Naive thymus-derived CD4-positive, alpha-beta T cell (primary cell): ENCODE measurements at regions not wholly inside any gene's neighbourhood (a gene's known extent, or its start where the extent isn't known, plus 50 kb on each side); places are given as distances from the start of the nearest gene placed in this dataset.

Experiments used
- ATAC-seq: fragments of 150-1000 bp; cut with Tn5 transposase; 2 replicates; pipeline ENCODE4 v1.10.0; 2021; ENCODE audit warnings: mild to moderate bottlenecking, moderate library complexity
- CTCF ChIA-PET: fragments of 350-600 bp; sonication (Branson Sonifier 250); formaldehyde crosslinking; loops from one replicate; lab custom pipeline; 2021; ENCODE audit warnings: antibody characterized with exemption; lab: Charles Lee
- POLR2A ChIA-PET: fragments of 350-600 bp; sonication (Branson Sonifier 250); formaldehyde crosslinking; loops from one replicate; lab custom pipeline; 2021; ENCODE audit warnings: antibody characterized with exemption, inconsistent platforms; lab: Charles Lee
- DNase-seq, 9 donors: peaks; one replicate each; pipeline versions ENCODE4 v3.0.0 to v3.0.0-alpha.2; 2020 to 2022; ENCODE audit warnings: mixed read lengths in 1 of 9
- H3K27ac ChIP-seq: one replicate; pipeline ENCODE4 v1.7.0; 2013; ENCODE audit warnings: mild to moderate bottlenecking, low read depth, low read length, moderate library complexity
- H3K27me3 ChIP-seq, 2 donors: one replicate each; pipeline ENCODE4 v1.7.0; 2013; ENCODE audit warnings: low read length in 2 of 2, mild to moderate bottlenecking in 2 of 2, moderate library complexity in 2 of 2; ENCODE audit not compliant: control insufficient read depth in 2 of 2, insufficient read depth in 2 of 2
- H3K36me3 ChIP-seq, 3 experiments: 1 replicate in 2 of 3; 2 replicates in 1 of 3; pipeline ENCODE4 v1.7.0; 2013; ENCODE audit warnings: low read length in 3 of 3, mild to moderate bottlenecking in 3 of 3, moderate library complexity in 1 of 3; ENCODE audit not compliant: insufficient read depth in 3 of 3, control insufficient read depth in 2 of 3
- H3K4me1 ChIP-seq, 2 donors: one replicate each; pipeline ENCODE4 v1.7.0; 2013; ENCODE audit warnings: low read length in 2 of 2, mild to moderate bottlenecking in 2 of 2, moderate library complexity in 1 of 2; ENCODE audit not compliant: control insufficient read depth in 2 of 2, insufficient read depth in 2 of 2
- H3K4me3 ChIP-seq: 2 replicates; pipeline ENCODE4 v1.7.0; 2013; ENCODE audit warnings: mild to moderate bottlenecking, low read length
- H3K9me3 ChIP-seq, 3 experiments: 1 replicate in 2 of 3; 2 replicates in 1 of 3; pipeline ENCODE4 v1.7.0; 2013; ENCODE audit warnings: low read length in 3 of 3; ENCODE audit not compliant: control insufficient read depth in 2 of 3
- H3K27ac Mint-ChIP-seq, 9 donors: one replicate each; pipeline ENCODE4 v1.8.0; 2020 to 2022; ENCODE audit warnings: mixed read lengths in 9 of 9, mild to moderate bottlenecking in 8 of 9, moderate library complexity in 5 of 9, inconsistent platforms in 2 of 9
- H3K27me3 Mint-ChIP-seq, 5 donors: one replicate each; pipeline ENCODE4 v1.8.0; 2021 to 2022; ENCODE audit warnings: mixed read lengths in 5 of 5, mild to moderate bottlenecking in 1 of 5
- H3K36me3 Mint-ChIP-seq, 5 donors: one replicate each; pipeline ENCODE4 v1.8.0; 2020 to 2022; ENCODE audit warnings: mixed read lengths in 5 of 5, mild to moderate bottlenecking in 3 of 5, inconsistent platforms in 1 of 5
- H3K4me1 Mint-ChIP-seq, 7 donors: one replicate each; pipeline ENCODE4 v1.8.0; 2020 to 2022; ENCODE audit warnings: mixed read lengths in 7 of 7, mild to moderate bottlenecking in 3 of 7, inconsistent platforms in 1 of 7
- H3K4me3 Mint-ChIP-seq, 10 donors: one replicate each; pipeline ENCODE4 v1.8.0; 2020 to 2022; ENCODE audit warnings: mild to moderate bottlenecking in 10 of 10, mixed read lengths in 10 of 10, moderate library complexity in 6 of 10, inconsistent platforms in 2 of 10
- H3K9me3 Mint-ChIP-seq, 11 donors: one replicate each; pipeline ENCODE4 v1.8.0; 2020 to 2022; ENCODE audit warnings: mixed read lengths in 11 of 11, mild to moderate bottlenecking in 4 of 11, inconsistent platforms in 1 of 11, moderate library complexity in 1 of 11
- intact Hi-C, 2 donors: fragments of 100-400 bp; cut with micrococcal nuclease; formaldehyde crosslinking; loops; one replicate each; pipeline ENCODE4 v1.15.1; 2023

DNA sequence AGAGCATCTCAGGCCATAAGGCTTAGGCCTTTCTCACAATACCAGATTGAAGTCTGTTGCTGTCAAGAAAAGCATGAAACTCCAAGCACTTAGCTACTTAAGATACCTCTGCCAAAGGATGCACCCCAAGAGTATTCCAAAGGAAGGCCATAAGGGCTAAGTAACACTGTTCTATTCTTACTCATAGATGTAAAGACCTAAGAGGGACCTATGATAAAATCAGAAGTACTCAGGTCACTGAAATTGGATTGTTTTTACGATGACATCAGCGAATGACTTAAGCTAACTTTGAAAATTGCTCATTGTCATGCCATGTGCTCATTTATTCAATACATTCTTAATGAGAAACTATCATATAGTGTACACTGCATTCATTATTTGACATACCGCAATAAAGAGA, 172.8 kb downstream of the KCNA4 start:
- no peak for DNase-seq
- Mint-ChIP-seq H3K27me3 (no peaks in the 10 kb centered on the region), H3K4me3 (no peak overlapping the region), H3K9me3 (peaks cover 0 to 21% (median 3%) of the 10 kb centered on the region in 11 donors), H3K4me1 (no peaks in the 10 kb centered on the region), H3K27ac (no peak overlapping the region), H3K36me3 (no peaks in the 10 kb centered on the region)
- intact Hi-C loops: no loop called here
- H3K4me1 ChIP-seq: no peaks in the 10 kb centered on the region
- H3K27ac ChIP-seq: no peak overlapping the region
- H3K9me3 ChIP-seq: no peaks in the 10 kb centered on the region
- H3K4me3 ChIP-seq: no peak overlapping the region
- POLR2A ChIA-PET: no interaction called here
- no peak for ATAC-seq
- H3K27me3 ChIP-seq: no peaks in the 10 kb centered on the region
- CTCF ChIA-PET: no interaction called here
- H3K36me3 ChIP-seq: no peaks in the 10 kb centered on the region

- no peak overlapping the region for H3K4me3 ChIP-seq
- intact Hi-C loops: no loop called here
- Mint-ChIP-seq H3K4me1 (no peaks in the 10 kb centered on the region), H3K27me3 (no peaks in the 10 kb centered on the region), H3K36me3 (no peaks in the 10 kb centered on the region), H3K27ac (no peak overlapping the region), H3K4me3 (no peak overlapping the region), H3K9me3 (peaks cover 0 to 13% (median 2%) of the 10 kb centered on the region in 11 donors)
- H3K27ac ChIP-seq: no peak overlapping the region
- no peak for DNase-seq
- no peaks in the 10 kb centered on the region for H3K27me3 ChIP-seq
- no peaks in the 10 kb centered on the region for H3K36me3 ChIP-seq
- H3K9me3 ChIP-seq: no peaks in the 10 kb centered on the region
- ChIA-PET POLR2A (no interaction called here), CTCF (no interaction called here)
- no peak for ATAC-seq
- no peaks in the 10 kb centered on the region for H3K4me1 ChIP-seq
Observed at GRCh38 chr11:29842061-29842460, 174.8 kb downstream of the KCNA4 start.

GRCh38 chr11:29826878-29827277, 190.0 kb downstream of the KCNA4 start:
- POLR2A ChIA-PET: no interaction called here
- CTCF ChIA-PET: no interaction called here
- Histone ChIP-seq H3K27me3 (no peaks in the 10 kb centered on the region), H3K27ac (no peak overlapping the region), H3K4me3 (no peak overlapping the region), H3K4me1 (no peaks in the 10 kb centered on the region), H3K9me3 (no peaks in the 10 kb centered on the region), H3K36me3 (no peaks in the 10 kb centered on the region)
- peaks cover 0 to 5% (median 0%) of the 10 kb centered on the region in 7 donors for H3K4me1 Mint-ChIP-seq
- H3K9me3 Mint-ChIP-seq: peaks cover 4 to 27% (median 10%) of the 10 kb centered on the region in 11 donors
- no peak overlapping the region for H3K27ac Mint-ChIP-seq
- H3K4me3 Mint-ChIP-seq: no peak overlapping the region
- ATAC-seq (no peak), DNase-seq (no peak)
- intact Hi-C loops: no loop called here
- H3K27me3 Mint-ChIP-seq: no peaks in the 10 kb centered on the region
- H3K36me3 Mint-ChIP-seq: peaks cover 0 to 9% (median 0%) of the 10 kb centered on the region in 5 donors

DNA sequence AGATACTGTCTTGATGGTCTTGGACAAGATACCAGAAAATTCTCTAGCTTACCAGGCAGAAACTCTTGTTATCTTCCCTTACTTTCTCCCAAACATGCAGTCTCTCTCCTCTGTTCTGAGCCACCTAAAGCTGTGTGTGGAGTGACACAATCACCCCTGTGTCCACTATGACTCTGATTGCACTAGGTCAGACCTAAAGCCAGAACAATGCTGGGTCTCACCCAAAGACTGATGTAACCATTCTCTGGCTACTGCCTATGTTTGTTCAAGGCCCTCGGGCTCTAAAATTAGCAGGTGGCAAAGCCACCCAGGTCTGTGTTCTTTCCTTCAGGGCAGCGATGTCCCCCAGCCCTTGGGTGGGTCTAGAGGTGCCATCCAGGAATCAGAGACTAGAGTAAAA, 200.5 kb downstream of the KCNA4 start:
- ATAC-seq (no peak), DNase-seq (no peak)
- ChIA-PET POLR2A (no interaction called here), CTCF (no interaction called here)
- Mint-ChIP-seq H3K27ac (no peak overlapping the region), H3K27me3 (no peaks in the 10 kb centered on the region), H3K4me3 (no peak overlapping the region), H3K9me3 (peaks cover 0 to 56% (median 7%) of the 10 kb centered on the region in 11 donors), H3K4me1 (no peaks in the 10 kb centered on the region), H3K36me3 (no peaks in the 10 kb centered on the region)
- Histone ChIP-seq H3K36me3 (no peaks in the 10 kb centered on the region), H3K27ac (no peak overlapping the region), H3K4me3 (no peak overlapping the region), H3K27me3 (no peaks in the 10 kb centered on the region), H3K4me1 (no peaks in the 10 kb centered on the region), H3K9me3 (no peaks in the 10 kb centered on the region)
- intact Hi-C loops: no loop called here

- no peaks in the 10 kb centered on the region for H3K4me1 Mint-ChIP-seq
- ATAC-seq (no peak), DNase-seq (no peak)
- Histone ChIP-seq H3K27ac (no peak overlapping the region), H3K9me3 (no peaks in the 10 kb centered on the region), H3K36me3 (no peaks in the 10 kb centered on the region), H3K27me3 (no peaks in the 10 kb centered on the region), H3K4me1 (no peaks in the 10 kb centered on the region), H3K4me3 (no peak overlapping the region)
- H3K36me3 Mint-ChIP-seq: no peaks in the 10 kb centered on the region
- H3K27ac Mint-ChIP-seq: no peak overlapping the region
- intact Hi-C loops: no loop called here
- H3K27me3 Mint-ChIP-seq: no peaks in the 10 kb centered on the region
- POLR2A ChIA-PET: no interaction called here
- no peak overlapping the region for H3K4me3 Mint-ChIP-seq
- peaks cover 2 to 24% (median 9%) of the 10 kb centered on the region in 11 donors for H3K9me3 Mint-ChIP-seq
- CTCF ChIA-PET: no interaction called here
Observed at GRCh38 chr11:29809121-29809520, 207.7 kb downstream of the KCNA4 start.

DNA sequence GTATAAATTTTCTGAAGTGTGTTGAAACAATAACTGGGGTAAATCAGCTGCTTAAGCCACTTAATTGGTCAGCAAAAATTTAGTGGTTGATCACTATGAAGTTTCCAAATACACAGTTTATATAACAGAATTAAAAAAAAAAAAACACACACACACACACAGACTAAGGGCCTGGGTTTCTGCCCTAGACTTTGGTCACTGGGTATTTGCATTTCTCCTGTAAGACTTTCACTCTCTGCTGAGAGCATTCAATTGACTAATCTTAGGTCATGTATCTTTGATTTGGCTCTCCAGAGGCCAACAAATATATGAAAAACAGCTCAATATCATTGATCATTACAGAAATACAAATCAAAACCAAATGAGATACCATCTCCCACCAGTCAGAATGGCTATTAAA, 214.3 kb downstream of the KCNA4 start:
- H3K27me3 ChIP-seq: no peaks in the 10 kb centered on the region
- no peak overlapping the region for H3K4me3 ChIP-seq
- ATAC-seq (no peak), DNase-seq (no peak)
- no peak overlapping the region for H3K4me3 Mint-ChIP-seq
- peaks cover under 1 to 12% (median 6%) of the 10 kb centered on the region in 11 donors for H3K9me3 Mint-ChIP-seq
- ChIA-PET POLR2A (no interaction called here), CTCF (interaction anchor here (0.8 kb wide), 1 partner anchor 986 kb away, joined by 3 read pairs; no protein-coding TSS in a partner anchor)
- no peak overlapping the region for H3K27ac Mint-ChIP-seq
- H3K36me3 Mint-ChIP-seq: no peaks in the 10 kb centered on the region
- H3K4me1 Mint-ChIP-seq: no peaks in the 10 kb centered on the region
- H3K27me3 Mint-ChIP-seq: no peaks in the 10 kb centered on the region
- no peaks in the 10 kb centered on the region for H3K9me3 ChIP-seq
- no peaks in the 10 kb centered on the region for H3K36me3 ChIP-seq
- H3K27ac ChIP-seq: no peak overlapping the region
- intact Hi-C loops: no loop called here
- no peaks in the 10 kb centered on the region for H3K4me1 ChIP-seq

DNA sequence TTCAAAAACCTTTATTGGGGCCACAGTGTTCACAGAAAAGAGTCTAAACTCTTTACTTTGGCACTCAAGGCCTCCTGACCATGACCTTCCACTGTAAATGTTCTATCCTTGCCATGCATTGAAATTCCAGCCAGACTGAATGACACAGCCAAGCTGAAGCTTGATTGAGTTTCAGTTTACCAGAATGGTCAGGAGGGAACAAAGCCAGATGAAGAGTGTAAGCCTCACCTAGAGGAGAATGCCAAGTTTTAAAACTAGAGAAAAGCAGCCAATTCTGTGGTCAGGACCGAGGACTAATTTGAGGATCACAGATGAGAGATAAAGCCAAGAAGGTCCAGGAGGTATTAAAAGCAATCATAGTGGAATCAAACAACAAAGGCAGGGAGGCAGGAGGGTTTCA, 215.3 kb downstream of the KCNA4 start:
- Histone ChIP-seq H3K27me3 (no peaks in the 10 kb centered on the region), H3K4me3 (no peak overlapping the region), H3K27ac (no peak overlapping the region), H3K9me3 (no peaks in the 10 kb centered on the region), H3K4me1 (no peaks in the 10 kb centered on the region), H3K36me3 (no peaks in the 10 kb centered on the region)
- DNase-seq: no peak
- H3K36me3 Mint-ChIP-seq: no peaks in the 10 kb centered on the region
- peaks cover 0 to 12% (median 10%) of the 10 kb centered on the region in 11 donors for H3K9me3 Mint-ChIP-seq
- no peaks in the 10 kb centered on the region for H3K27me3 Mint-ChIP-seq
- intact Hi-C loops: no loop called here
- no peak overlapping the region for H3K4me3 Mint-ChIP-seq
- ATAC-seq: no peak
- ChIA-PET CTCF (interaction anchor here (0.8 kb wide), 1 partner anchor 987 kb away, joined by 3 read pairs; no protein-coding TSS in a partner anchor), POLR2A (no interaction called here)
- no peak overlapping the region for H3K27ac Mint-ChIP-seq
- H3K4me1 Mint-ChIP-seq: no peaks in the 10 kb centered on the region
